TTC549 (cell line): ENCODE measurements at regions not wholly inside any gene's neighbourhood (a gene's known extent, or its start where the extent isn't known, plus 50 kb on each side); places are given as distances from the start of the nearest gene placed in this dataset.

Experiments used
- FAIRE-seq: peaks from 2 replicates; lab custom pipeline; 2012; peaks lifted over from hg19 to GRCh38; lab: Jason Lieb, UNC

- FAIRE-seq, result no peak
Observed at GRCh38 chr3:182078316-182078715, 366.6 kb downstream of the SOX2 start.

- no peak for FAIRE-seq
Observed at GRCh38 chr3:182078929-182079328, 367.2 kb downstream of the SOX2 start.

- no peak for FAIRE-seq
Observed at GRCh38 chr3:182081096-182081495, 369.4 kb downstream of the SOX2 start.

- no peak for FAIRE-seq
Observed at GRCh38 chr3:182083112-182083511, 371.4 kb downstream of the SOX2 start.

- FAIRE-seq, result no peak
Observed at GRCh38 chr3:182092662-182093262, 381.0 kb downstream of the SOX2 start.

- no peak for FAIRE-seq
Observed at GRCh38 chr3:182094321-182094720, 382.6 kb downstream of the SOX2 start.

GRCh38 chr3:182104881-182105280 lies 393.2 kb downstream of the SOX2 start:
- no peak for FAIRE-seq

- FAIRE-seq, result no peak
Observed at GRCh38 chr3:182105875-182106274, 394.1 kb downstream of the SOX2 start.

GRCh38 chr3:182108371-182108770 lies 396.6 kb downstream of the SOX2 start:
- FAIRE-seq, result no peak

- FAIRE-seq, result no peak
Observed at GRCh38 chr3:182111967-182112366, 400.2 kb downstream of the SOX2 start.

- no peak for FAIRE-seq
Observed at GRCh38 chr3:182115328-182116015, 403.7 kb downstream of the SOX2 start.

GRCh38 chr3:182116386-182116785 lies 404.7 kb downstream of the SOX2 start:
- FAIRE-seq, result no peak

GRCh38 chr3:182117131-182117530 lies 405.4 kb downstream of the SOX2 start:
- FAIRE-seq, result no peak

- no peak for FAIRE-seq
Observed at GRCh38 chr3:182117583-182117982, 405.9 kb downstream of the SOX2 start.

GRCh38 chr3:182118066-182118465 lies 406.3 kb downstream of the SOX2 start:
- FAIRE-seq, result no peak

- FAIRE-seq, result no peak
Observed at GRCh38 chr3:182121401-182121800, 409.7 kb downstream of the SOX2 start.

- no peak for FAIRE-seq
Observed at GRCh38 chr3:182122779-182123178, 411.1 kb downstream of the SOX2 start.

- FAIRE-seq, result no peak
Observed at GRCh38 chr3:182124187-182124586, 412.5 kb downstream of the SOX2 start.

GRCh38 chr3:182124716-182125115 lies 413.0 kb downstream of the SOX2 start:
- FAIRE-seq, result no peak

- no peak for FAIRE-seq
Observed at GRCh38 chr3:182129740-182130139, 418.0 kb downstream of the SOX2 start.

GRCh38 chr3:182133752-182134151 lies 422.0 kb downstream of the SOX2 start:
- no peak for FAIRE-seq

GRCh38 chr3:182135056-182135455 lies 423.3 kb downstream of the SOX2 start:
- no peak for FAIRE-seq

GRCh38 chr3:182136008-182136910 lies 424.5 kb downstream of the SOX2 start:
- no peak for FAIRE-seq
